Lower leg skin (tissue), 3 donors: ENCODE measurements at regions not wholly inside any gene's neighbourhood (a gene's known extent, or its start where the extent isn't known, plus 50 kb on each side); places are given as distances from the start of the nearest gene placed in this dataset.

Experiments used
- POLR2A ChIP-seq, 2 donors: fragments of 450-650 bp; IDR thresholded peaks; one replicate each; pipeline ENCODE4 v1.6.1; 2016 to 2017; ENCODE audit warnings: antibody characterized with exemption in 2 of 2, mild to moderate bottlenecking in 1 of 2, moderate library complexity in 1 of 2
- TF ChIP-seq, protein P1 (sequence below), 3 donors: fragments of 450-650 bp; IDR thresholded peaks; one replicate each; pipeline ENCODE4 v1.5.1; 2016; ENCODE audit warnings: antibody characterized with exemption in 3 of 3, mild to moderate bottlenecking in 3 of 3, moderate library complexity in 2 of 3

DNA sequence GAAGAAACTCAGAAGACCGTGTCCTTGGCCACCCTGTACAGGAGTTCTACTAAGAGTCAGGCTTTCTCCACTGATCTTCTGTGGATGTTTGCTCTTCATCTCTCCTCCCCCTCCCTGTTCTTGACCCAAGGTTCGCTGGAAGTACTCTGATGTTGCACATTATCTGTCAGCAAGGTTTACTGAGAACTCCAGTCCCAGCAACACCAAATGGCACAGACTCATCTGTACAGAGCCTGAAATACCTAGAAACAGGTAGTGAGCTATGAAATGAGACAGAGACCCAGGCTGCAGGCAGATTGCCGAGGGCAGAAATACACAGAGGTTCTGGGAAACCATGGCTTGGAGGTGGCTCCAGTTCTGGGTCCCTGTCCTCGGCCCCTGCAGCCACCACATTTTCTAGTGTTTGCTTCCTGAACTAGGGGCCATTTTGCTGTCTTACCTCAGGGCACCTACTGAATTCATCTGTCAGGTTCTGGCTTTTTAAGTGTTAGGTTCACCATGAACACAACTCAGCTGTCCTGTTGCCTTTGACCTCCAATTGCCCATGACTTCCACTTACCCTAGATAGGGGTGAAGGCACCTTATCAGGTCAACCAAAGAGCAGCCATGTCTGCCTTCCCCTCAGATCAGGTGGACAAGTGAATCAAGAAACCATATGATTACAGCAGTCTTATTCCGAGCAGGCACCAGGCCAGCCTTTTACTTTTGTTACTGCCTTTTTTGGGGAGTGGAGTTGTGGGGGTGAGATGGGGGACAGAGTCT, 92.2 kb downstream of the CDC7 start:
- TF ChIP-seq, protein P1, sequence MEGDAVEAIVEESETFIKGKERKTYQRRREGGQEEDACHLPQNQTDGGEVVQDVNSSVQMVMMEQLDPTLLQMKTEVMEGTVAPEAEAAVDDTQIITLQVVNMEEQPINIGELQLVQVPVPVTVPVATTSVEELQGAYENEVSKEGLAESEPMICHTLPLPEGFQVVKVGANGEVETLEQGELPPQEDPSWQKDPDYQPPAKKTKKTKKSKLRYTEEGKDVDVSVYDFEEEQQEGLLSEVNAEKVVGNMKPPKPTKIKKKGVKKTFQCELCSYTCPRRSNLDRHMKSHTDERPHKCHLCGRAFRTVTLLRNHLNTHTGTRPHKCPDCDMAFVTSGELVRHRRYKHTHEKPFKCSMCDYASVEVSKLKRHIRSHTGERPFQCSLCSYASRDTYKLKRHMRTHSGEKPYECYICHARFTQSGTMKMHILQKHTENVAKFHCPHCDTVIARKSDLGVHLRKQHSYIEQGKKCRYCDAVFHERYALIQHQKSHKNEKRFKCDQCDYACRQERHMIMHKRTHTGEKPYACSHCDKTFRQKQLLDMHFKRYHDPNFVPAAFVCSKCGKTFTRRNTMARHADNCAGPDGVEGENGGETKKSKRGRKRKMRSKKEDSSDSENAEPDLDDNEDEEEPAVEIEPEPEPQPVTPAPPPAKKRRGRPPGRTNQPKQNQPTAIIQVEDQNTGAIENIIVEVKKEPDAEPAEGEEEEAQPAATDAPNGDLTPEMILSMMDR (IDR thresholded peaks at IDR 0.05), result no peak
- TF ChIP-seq POLR2A (IDR thresholded peaks at IDR 0.05), result no peak
